Hepatocyte (in vitro differentiated cells): ENCODE measurements at regions not wholly inside any gene's neighbourhood (a gene's known extent, or its start where the extent isn't known, plus 50 kb on each side); places are given as distances from the start of the nearest gene placed in this dataset.

Source experiments
- DNase-seq: peaks from one replicate; pipeline ENCODE4 v3.0.0-alpha.2; 2016; ENCODE audit warnings: low spot score
- H2AFZ ChIP-seq: fragments of 200-600 bp; sonication (generic); 2 replicates; pipeline ENCODE4 v1.6.0; 2016; ENCODE audit warnings: antibody characterized with exemption, mild to moderate bottlenecking
- H3K27ac ChIP-seq: fragments of 200-600 bp; sonication (generic); 2 replicates; pipeline ENCODE4 v1.5.1; 2016; ENCODE audit warnings: mild to moderate bottlenecking
- H3K27me3 ChIP-seq: fragments of 200-600 bp; sonication (generic); 2 replicates; pipeline ENCODE4 v1.6.1; 2016
- H3K36me3 ChIP-seq: fragments of 200-600 bp; sonication (generic); replicated peaks from 2 replicates; pipeline ENCODE4 v1.5.1; 2016; ENCODE audit warnings: low read depth; ENCODE audit not compliant: insufficient read depth
- H3K4me1 ChIP-seq: fragments of 200-600 bp; sonication (generic); 2 replicates; pipeline ENCODE4 v1.5.1; 2016; ENCODE audit warnings: mild to moderate bottlenecking, moderate library complexity; ENCODE audit not compliant: insufficient read depth
- H3K4me2 ChIP-seq: fragments of 200-600 bp; sonication (generic); 2 replicates; pipeline ENCODE4 v1.6.0; 2016
- H3K4me3 ChIP-seq: fragments of 200-600 bp; sonication (generic); 2 replicates; pipeline ENCODE4 v1.5.1; 2016; ENCODE audit warnings: mild to moderate bottlenecking
- H3K79me2 ChIP-seq: fragments of 200-600 bp; sonication (generic); 2 replicates; pipeline ENCODE4 v1.6.0; 2017; ENCODE audit warnings: mild to moderate bottlenecking
- H3K9me2 ChIP-seq: fragments of 200-600 bp; sonication (generic); replicated peaks from 2 replicates; pipeline ENCODE4 v1.6.0; 2017; ENCODE audit warnings: mild to moderate bottlenecking; ENCODE audit not compliant: insufficient read depth
- H3K9me3 ChIP-seq: fragments of 200-600 bp; sonication (generic); 2 replicates; pipeline ENCODE4 v1.5.1; 2016; ENCODE audit warnings: low read depth, mild to moderate bottlenecking
- H4K20me1 ChIP-seq: fragments of 200-600 bp; sonication (generic); 2 replicates; pipeline ENCODE4 v1.6.0; 2016; ENCODE audit warnings: mild to moderate bottlenecking; ENCODE audit not compliant: insufficient read depth, poor library complexity, severe bottlenecking
- EZH2 ChIP-seq: fragments of 200-600 bp; sonication (generic); IDR thresholded peaks from 2 replicates; pipeline ENCODE4 v1.6.1; 2016; ENCODE audit warnings: antibody characterized with exemption, mild to moderate bottlenecking, borderline replicate concordance
- EZH2phosphoT487 ChIP-seq: fragments of 200-600 bp; sonication (generic); IDR thresholded peaks from one replicate; pipeline ENCODE4 v1.6.1; 2018; ENCODE audit warnings: antibody characterized with exemption, mild to moderate bottlenecking, low read depth, moderate library complexity; ENCODE audit not compliant: unreplicated experiment, severe bottlenecking
- WGBS: methylation state at CpG from one replicate; pipeline ENCODE4 v1.1.6; 2016; ENCODE audit warnings: low lambda C conversion rate; ENCODE audit errors: missing lambda C conversion rate; 5-methylcytosine and 5-hydroxymethylcytosine counted together
- TF ChIP-seq, protein P1 (sequence below): fragments of 200-600 bp; sonication (generic); IDR thresholded peaks from 2 replicates; pipeline ENCODE4 v1.5.1; 2016; ENCODE audit warnings: antibody characterized with exemption, mild to moderate bottlenecking; ENCODE audit not compliant: poor library complexity

GRCh38 chr9:118946669-118947068 lies 422.6 kb downstream of the BRINP1 start:
- Histone ChIP-seq H3K27me3 (no peaks in the 10 kb centered on the region), H3K4me1 (no peaks in the 10 kb centered on the region), H3K9me3 (no peaks in the 10 kb centered on the region), H4K20me1 (no peaks in the 10 kb centered on the region), H3K9me2 (no peaks in the 10 kb centered on the region), H3K4me2 (no peak overlapping the region), H3K36me3 (no peaks in the 10 kb centered on the region), H3K4me3 (no peak overlapping the region), H3K27ac (no peak overlapping the region), H3K79me2 (no peaks in the 10 kb centered on the region), H2AFZ (no peak overlapping the region)
- TF ChIP-seq EZH2phosphoT487 (no peak), EZH2 (no peak)
- TF ChIP-seq, protein P1, sequence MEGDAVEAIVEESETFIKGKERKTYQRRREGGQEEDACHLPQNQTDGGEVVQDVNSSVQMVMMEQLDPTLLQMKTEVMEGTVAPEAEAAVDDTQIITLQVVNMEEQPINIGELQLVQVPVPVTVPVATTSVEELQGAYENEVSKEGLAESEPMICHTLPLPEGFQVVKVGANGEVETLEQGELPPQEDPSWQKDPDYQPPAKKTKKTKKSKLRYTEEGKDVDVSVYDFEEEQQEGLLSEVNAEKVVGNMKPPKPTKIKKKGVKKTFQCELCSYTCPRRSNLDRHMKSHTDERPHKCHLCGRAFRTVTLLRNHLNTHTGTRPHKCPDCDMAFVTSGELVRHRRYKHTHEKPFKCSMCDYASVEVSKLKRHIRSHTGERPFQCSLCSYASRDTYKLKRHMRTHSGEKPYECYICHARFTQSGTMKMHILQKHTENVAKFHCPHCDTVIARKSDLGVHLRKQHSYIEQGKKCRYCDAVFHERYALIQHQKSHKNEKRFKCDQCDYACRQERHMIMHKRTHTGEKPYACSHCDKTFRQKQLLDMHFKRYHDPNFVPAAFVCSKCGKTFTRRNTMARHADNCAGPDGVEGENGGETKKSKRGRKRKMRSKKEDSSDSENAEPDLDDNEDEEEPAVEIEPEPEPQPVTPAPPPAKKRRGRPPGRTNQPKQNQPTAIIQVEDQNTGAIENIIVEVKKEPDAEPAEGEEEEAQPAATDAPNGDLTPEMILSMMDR, result no peak
- WGBS, result 99% methylated on average over 3 of the region's 3 CpGs
- DNase-seq, result no peak

GRCh38 chr9:118954857-118955256 lies 414.4 kb downstream of the BRINP1 start:
- H2AFZ ChIP-seq, result no peak overlapping the region
- no peaks in the 10 kb centered on the region for H3K4me1 ChIP-seq
- H3K4me2 ChIP-seq, result no peak overlapping the region
- H3K9me2 ChIP-seq, result no peaks in the 10 kb centered on the region
- no peak for DNase-seq
- 82% methylated on average over 2 of the region's 2 CpGs for whole genome bisulfite sequencing
- TF ChIP-seq, protein P1, result no peak
- no peak for TF ChIP-seq EZH2
- no peak for TF ChIP-seq EZH2phosphoT487
- H3K9me3 ChIP-seq, result no peaks in the 10 kb centered on the region
- no peaks in the 10 kb centered on the region for H3K79me2 ChIP-seq
- H3K27me3 ChIP-seq, result no peaks in the 10 kb centered on the region
- no peak overlapping the region for H3K4me3 ChIP-seq
- H4K20me1 ChIP-seq, result no peaks in the 10 kb centered on the region
- H3K36me3 ChIP-seq, result no peaks in the 10 kb centered on the region
- H3K27ac ChIP-seq, result no peak overlapping the region

DNA sequence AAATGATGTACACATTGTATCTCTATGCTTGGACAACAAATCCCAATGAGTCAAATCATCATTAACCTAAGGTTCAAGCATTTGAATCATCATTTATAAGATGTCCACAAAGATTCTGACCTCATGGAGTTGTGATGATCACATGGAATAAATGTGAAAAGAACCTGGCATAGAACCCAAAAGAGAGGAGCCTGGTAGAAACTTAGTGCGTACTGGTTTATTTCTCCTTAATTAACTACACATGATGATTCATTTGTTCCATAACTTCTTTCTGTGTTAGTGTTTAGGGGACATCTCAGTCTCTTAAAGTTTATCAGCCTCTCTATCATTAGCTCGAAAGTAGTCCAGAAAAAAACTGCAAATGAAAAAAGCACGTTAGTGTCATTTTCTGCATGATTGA lies 411.6 kb downstream of the BRINP1 start:
- Histone ChIP-seq H3K4me2 (no peak overlapping the region), H2AFZ (no peak overlapping the region), H3K27me3 (no peaks in the 10 kb centered on the region), H3K9me3 (no peaks in the 10 kb centered on the region), H4K20me1 (no peaks in the 10 kb centered on the region), H3K4me1 (no peaks in the 10 kb centered on the region), H3K79me2 (no peaks in the 10 kb centered on the region), H3K27ac (no peak overlapping the region), H3K9me2 (no peaks in the 10 kb centered on the region), H3K36me3 (no peaks in the 10 kb centered on the region), H3K4me3 (no peak overlapping the region)
- no peak for DNase-seq
- TF ChIP-seq EZH2phosphoT487, result no peak
- TF ChIP-seq EZH2, result no peak
- 89% methylated on average over 3 of the region's 3 CpGs for whole genome bisulfite sequencing

GRCh38 chr9:118959366-118959765 lies 409.9 kb downstream of the BRINP1 start:
- WGBS, result 78% methylated on average over 5 of the region's 5 CpGs

More at GRCh38 chr9:118959366-118959765, 409.9 kb downstream of the BRINP1 start:
- Histone ChIP-seq H4K20me1 (no peaks in the 10 kb centered on the region), H3K4me2 (no peak overlapping the region), H3K27ac (no peak overlapping the region), H3K79me2 (no peaks in the 10 kb centered on the region), H3K27me3 (no peaks in the 10 kb centered on the region), H3K9me3 (no peaks in the 10 kb centered on the region), H3K4me1 (no peaks in the 10 kb centered on the region), H3K4me3 (no peak overlapping the region), H2AFZ (no peak overlapping the region), H3K36me3 (no peaks in the 10 kb centered on the region), H3K9me2 (no peaks in the 10 kb centered on the region)
- no peak for DNase-seq
- no peak for TF ChIP-seq EZH2
- TF ChIP-seq, protein P1, result no peak
- no peak for TF ChIP-seq EZH2phosphoT487
